NCI-H2029 (cell line): ENCODE measurements at regions not wholly inside any gene's neighbourhood (a gene's known extent, or its start where the extent isn't known, plus 50 kb on each side); places are given as distances from the start of the nearest gene placed in this dataset.
"Not testable (repeated sequence)": the region's sequence is repeated elsewhere in the genome, so short reads cannot be mapped to it uniquely, and the experiment has no call there.

ENCODE experiments used
- DNase-seq: peaks from one replicate; lab custom pipeline; 2025; lab: John Stamatoyannopoulos, UW

DNA sequence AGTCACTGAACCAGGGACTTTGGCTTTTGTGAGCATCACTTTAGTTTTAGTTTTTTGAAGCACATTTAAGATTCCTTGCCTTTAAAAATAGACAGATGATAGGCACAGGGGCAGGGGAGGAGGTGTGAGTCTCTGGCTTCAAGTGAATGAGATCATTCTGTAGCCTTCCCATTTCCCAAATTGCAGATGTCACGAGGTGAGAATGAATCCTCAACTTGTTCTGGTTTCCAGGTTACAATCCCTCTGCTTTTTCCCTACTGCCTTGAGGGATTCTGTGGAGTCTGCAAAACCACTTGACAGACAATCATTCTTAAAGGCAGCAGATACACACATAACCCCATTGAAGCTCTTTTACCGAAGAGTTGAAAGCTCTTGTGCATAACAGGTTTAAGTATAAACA lies 332.4 kb downstream of the DMAC1 start:
- DNase-seq, result no peak

GRCh38 chr9:7461791-7462190 lies 337.8 kb downstream of the DMAC1 start:
- no peak for DNase-seq

GRCh38 chr9:7456793-7457530 lies 342.6 kb downstream of the DMAC1 start:
- no peak for DNase-seq

- no peak for DNase-seq
These were observed 343.2 kb downstream of the DMAC1 start for GRCh38 chr9:7456377-7456776.

DNA sequence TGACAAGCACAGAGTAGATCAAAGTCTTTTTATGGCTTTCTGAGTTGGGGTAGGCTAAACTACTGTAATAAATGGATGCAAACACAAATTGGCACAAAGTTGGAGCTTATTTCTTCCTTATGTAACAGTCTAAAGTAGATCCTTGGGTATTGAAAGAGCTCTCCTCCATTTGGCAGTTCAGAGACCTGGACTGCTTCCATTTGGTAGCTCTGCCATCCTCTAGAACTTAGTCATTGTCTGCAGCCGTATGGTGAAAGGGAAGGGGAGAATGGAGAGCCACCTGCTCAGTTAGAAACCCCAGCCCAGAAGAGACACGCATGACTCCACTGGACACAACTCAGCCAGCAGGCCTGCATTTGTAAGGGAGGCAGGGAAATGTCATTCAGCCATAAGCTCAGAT lies 345.0 kb downstream of the DMAC1 start:
- no peak for DNase-seq

GRCh38 chr9:7452378-7452777 lies 347.2 kb downstream of the DMAC1 start:
- DNase-seq, result no peak

- no peak for DNase-seq
These were observed 348.5 kb downstream of the DMAC1 start for GRCh38 chr9:7451062-7451461.

GRCh38 chr9:7443541-7443940 lies 356.0 kb downstream of the DMAC1 start:
- no peak for DNase-seq

GRCh38 chr9:7439355-7439995 lies 360.1 kb downstream of the DMAC1 start:
- no peak for DNase-seq

- no peak for DNase-seq
These were observed 362.8 kb downstream of the DMAC1 start for GRCh38 chr9:7436754-7437153.

GRCh38 chr9:7433508-7434292 lies 365.9 kb downstream of the DMAC1 start:
- DNase-seq, result no peak

GRCh38 chr9:7432989-7433388 lies 366.6 kb downstream of the DMAC1 start:
- DNase-seq, result no peak

GRCh38 chr9:7417397-7417796 lies 382.2 kb downstream of the DMAC1 start:
- not testable (repeated sequence) for DNase-seq

- no peak for DNase-seq
These were observed 383.7 kb downstream of the DMAC1 start for GRCh38 chr9:7415836-7416235.

- no peak for DNase-seq
These were observed 390.7 kb downstream of the DMAC1 start for GRCh38 chr9:7408845-7409244.

DNA sequence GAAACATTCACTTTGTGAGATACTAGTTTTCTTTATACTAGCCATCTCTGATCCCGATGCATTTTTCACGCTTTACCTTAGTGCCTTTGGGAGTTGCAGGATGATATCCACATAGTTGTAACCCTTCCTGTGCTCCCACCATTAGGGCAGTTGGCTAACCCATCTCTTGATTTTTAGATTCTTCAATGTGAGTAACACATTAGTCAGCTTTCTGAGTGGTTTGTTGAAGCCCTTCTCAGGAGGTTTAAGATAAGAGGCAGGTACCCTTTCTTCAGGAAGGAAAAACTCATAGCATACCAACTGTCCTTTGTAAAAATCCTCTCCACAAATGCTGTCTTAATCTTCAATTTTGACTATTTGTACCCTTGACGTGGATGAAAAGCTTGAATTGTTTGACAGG lies 392.3 kb downstream of the DMAC1 start:
- no peak for DNase-seq

DNA sequence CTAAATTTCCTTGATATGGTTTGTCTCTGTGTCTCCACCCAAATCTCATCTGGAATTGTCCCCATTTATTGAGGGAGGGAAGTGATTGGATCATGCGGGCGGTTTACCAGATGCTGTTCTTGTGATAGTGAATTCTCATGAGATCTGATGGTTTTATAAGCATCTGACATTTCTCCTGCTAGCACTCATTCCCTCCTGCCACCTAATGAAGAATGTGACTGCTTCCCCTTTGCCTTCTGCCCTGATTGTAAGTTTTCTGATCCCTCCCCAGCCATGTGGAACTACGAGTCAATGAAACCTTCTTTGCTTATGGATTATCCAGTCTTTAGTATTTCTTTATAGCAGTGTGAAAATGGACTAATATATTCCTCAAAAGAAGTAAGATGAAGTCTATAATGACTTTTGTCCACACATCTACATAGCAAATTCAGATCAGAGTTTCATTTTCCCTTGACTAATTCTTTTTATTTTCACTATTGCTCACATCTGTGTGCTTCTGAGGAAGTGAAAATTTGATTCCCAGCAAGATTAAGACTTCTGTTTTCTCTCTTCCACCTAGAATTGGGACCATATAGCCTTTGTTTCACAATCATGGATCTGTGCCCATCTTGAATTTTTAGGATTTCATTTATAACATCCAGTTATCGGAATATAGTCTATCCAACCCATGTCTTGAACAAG lies 393.5 kb downstream of the DMAC1 start:
- DNase-seq, result no peak

GRCh38 chr9:7403839-7404487 lies 395.6 kb downstream of the DMAC1 start:
- no peak for DNase-seq

- DNase-seq, result no peak
These were observed 396.6 kb downstream of the DMAC1 start for GRCh38 chr9:7403028-7403389.

DNA sequence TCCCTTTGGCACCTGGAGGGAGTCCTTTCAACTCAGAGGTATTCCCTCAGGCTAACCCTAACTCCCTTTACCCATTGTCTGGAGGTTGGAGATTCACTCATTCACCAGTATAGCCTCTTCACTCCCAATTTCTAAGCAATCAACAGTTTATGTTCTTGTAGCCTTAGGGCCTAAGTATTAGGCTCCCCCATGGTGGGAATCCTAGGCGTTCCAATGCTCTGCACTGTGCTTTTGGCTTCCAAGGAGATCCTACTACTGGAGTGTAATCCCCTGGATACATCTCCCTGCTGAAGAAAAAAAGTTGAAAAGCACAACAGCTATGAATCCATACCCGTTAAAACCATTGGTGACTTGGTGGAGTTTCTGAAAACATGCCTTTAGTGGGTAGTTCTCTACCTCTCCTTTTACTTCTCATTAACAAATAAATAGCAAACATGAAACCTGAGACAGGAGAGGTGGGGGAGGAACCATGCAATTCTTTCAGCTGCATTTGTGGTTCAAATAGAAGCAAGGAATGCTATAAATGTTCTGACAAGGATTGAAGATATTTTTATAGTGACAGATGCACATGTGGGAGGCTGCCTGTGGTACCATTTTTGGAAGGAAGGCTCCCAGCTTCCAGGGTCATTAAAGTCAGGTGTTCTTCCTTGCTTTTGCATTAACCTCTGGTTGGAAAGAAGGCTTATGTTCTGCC lies 397.1 kb downstream of the DMAC1 start:
- no peak for DNase-seq

DNA sequence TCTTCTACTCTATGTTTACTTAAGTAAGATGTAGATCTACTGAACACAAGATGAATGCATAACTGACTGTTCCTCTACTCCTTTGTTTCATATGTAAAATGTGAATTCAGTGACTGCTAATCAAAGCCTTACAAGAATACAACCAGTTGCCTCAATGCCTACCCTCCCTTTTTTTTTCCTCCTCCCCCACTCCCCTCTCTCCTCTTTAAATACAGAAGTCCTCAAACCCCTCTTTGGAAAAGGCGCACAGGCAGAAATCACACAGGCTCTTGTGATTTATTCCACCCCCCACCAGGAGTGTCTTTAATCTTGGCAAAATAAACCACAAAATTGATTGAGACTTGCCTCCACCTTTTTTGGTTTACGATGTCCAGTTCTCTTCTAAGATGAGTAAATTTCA lies 398.5 kb downstream of the DMAC1 start:
- DNase-seq, result no peak
